ENCODE measurements at regions not wholly inside any gene's neighbourhood (a gene's known extent, or its start where the extent isn't known, plus 50 kb on each side); places are given as distances from the start of the nearest gene placed in this dataset.

DNA sequence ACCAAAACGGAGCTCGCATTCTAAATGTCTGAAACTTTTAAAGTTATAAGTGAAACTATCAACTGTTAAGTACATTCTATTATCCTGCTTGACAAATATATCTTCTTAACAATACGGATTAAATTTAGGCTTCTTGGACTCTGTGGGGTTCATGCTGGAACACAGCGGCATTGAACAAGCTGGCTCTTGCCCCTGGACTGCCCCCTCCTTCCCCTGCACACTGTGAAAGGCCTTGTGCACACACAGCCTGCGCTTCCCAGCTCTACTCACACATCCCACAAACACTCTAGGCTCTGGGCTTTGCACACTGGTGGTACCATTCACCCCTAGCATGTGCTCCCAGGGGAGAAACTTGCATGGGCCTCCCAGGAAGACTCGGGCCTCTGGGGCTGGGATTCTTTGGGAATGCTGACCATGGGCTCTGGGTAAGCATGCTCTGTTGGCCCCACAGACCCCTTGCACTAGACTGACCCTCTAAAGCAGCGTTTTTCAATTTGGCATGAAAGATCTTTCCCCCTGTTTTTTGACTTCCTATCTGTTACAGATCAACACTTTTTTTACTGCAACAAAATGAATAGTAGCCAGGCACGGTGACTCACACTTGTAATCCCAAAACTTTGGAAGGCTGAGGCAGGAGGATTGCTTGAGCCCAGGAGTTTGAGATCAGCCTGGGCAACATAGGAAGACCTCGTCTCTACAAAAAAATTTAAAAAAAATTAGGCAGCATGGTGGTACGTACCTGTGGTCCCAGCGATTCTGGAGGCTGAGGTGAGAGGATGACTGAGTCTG, 96.2 kb upstream of the CPM start:
- Histone ChIP-seq H3K27me3 (ENCODE audit: insufficient read depth, low read length) (no peaks in the 10 kb centered on the region), H3K4me1 (ENCODE audit: insufficient read depth, low read length) (no peaks in the 10 kb centered on the region), H3K9me3 (ENCODE audit: insufficient read depth, low read depth, low read length) (no peaks in the 10 kb centered on the region), H3K4me3 (ENCODE audit: low read length) (no peak overlapping the region), H3K27ac (ENCODE audit: low read depth, low read length) (no peak overlapping the region), H3K9ac (ENCODE audit: low read depth, low read length) (no peak overlapping the region), H3K36me3 (ENCODE audit: insufficient read depth, low read length) (no peaks in the 10 kb centered on the region)
- 92% methylated on average over 11 of the region's 11 CpGs for WGBS

GRCh38 chr12:69030321-69030720, 97.3 kb upstream of the CPM start:
- H3K4me1 ChIP-seq (ENCODE audit: insufficient read depth, low read length), result no peaks in the 10 kb centered on the region
- H3K36me3 ChIP-seq (ENCODE audit: insufficient read depth, low read length), result no peaks in the 10 kb centered on the region
- no peak overlapping the region for H3K27ac ChIP-seq (ENCODE audit: low read depth, low read length)
- no peak overlapping the region for H3K4me3 ChIP-seq (ENCODE audit: low read length)
- H3K9ac ChIP-seq (ENCODE audit: low read depth, low read length), result no peak overlapping the region
- no peaks in the 10 kb centered on the region for H3K9me3 ChIP-seq (ENCODE audit: insufficient read depth, low read depth, low read length)
- WGBS, result 97% methylated on average over 2 of the region's 2 CpGs
- H3K27me3 ChIP-seq (ENCODE audit: insufficient read depth, low read length), result no peaks in the 10 kb centered on the region

DNA sequence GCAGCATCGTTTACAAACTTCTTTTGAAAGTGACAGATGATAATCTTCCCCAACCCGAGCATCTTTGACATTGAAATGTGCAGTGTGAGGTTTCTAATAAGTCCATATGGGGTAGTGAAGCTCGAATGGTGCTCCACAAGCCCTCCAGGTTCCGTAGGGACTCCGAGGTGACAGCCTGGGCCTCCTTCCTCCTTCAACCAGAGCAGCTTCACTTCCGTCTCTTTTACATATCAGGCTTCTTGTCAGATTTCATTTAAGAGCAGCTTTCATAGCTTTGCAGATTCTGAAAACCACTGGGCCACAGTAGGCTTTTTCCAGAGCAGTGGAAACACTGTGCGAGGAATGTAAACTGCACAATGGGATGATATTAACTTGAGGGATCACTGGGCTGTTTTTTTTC, 103.6 kb upstream of the CPM start:
- WGBS, result 92% methylated on average over 7 of the region's 7 CpGs

GRCh38 chr12:69036999-69037398, 104.0 kb upstream of the CPM start:
- Histone ChIP-seq H3K9ac (ENCODE audit: low read depth, low read length) (no peak overlapping the region), H3K27ac (ENCODE audit: low read depth, low read length) (no peak overlapping the region), H3K4me1 (ENCODE audit: insufficient read depth, low read length) (no peaks in the 10 kb centered on the region), H3K27me3 (ENCODE audit: insufficient read depth, low read length) (no peaks in the 10 kb centered on the region), H3K4me3 (ENCODE audit: low read length) (no peak overlapping the region), H3K36me3 (ENCODE audit: insufficient read depth, low read length) (no peaks in the 10 kb centered on the region), H3K9me3 (ENCODE audit: insufficient read depth, low read depth, low read length) (no peaks in the 10 kb centered on the region)
- WGBS, result 93% methylated on average over 4 of the region's 4 CpGs

More for the DNA sequence above, 103.6 kb upstream of the CPM start:
- Histone ChIP-seq H3K9me3 (ENCODE audit: insufficient read depth, low read depth, low read length) (no peaks in the 10 kb centered on the region), H3K36me3 (ENCODE audit: insufficient read depth, low read length) (no peaks in the 10 kb centered on the region), H3K27ac (ENCODE audit: low read depth, low read length) (no peak overlapping the region), H3K9ac (ENCODE audit: low read depth, low read length) (no peak overlapping the region), H3K27me3 (ENCODE audit: insufficient read depth, low read length) (no peaks in the 10 kb centered on the region), H3K4me3 (ENCODE audit: low read length) (no peak overlapping the region), H3K4me1 (ENCODE audit: insufficient read depth, low read length) (no peaks in the 10 kb centered on the region)

- Histone ChIP-seq H3K4me1 (ENCODE audit: insufficient read depth, low read length) (peaks cover 3% of the 10 kb centered on the region; the same call in 1 of the 2 replicates), H3K36me3 (ENCODE audit: insufficient read depth, low read length) (no peaks in the 10 kb centered on the region), H3K9ac (ENCODE audit: low read depth, low read length) (no peak overlapping the region), H3K9me3 (ENCODE audit: insufficient read depth, low read depth, low read length) (no peaks in the 10 kb centered on the region), H3K4me3 (ENCODE audit: low read length) (no peak overlapping the region), H3K27ac (ENCODE audit: low read depth, low read length) (no peak overlapping the region), H3K27me3 (ENCODE audit: insufficient read depth, low read length) (no peaks in the 10 kb centered on the region)
- 98% methylated on average over 2 of the region's 2 CpGs for WGBS
Measured at GRCh38 chr12:69039911-69040310, 106.9 kb upstream of the CPM start.

DNA sequence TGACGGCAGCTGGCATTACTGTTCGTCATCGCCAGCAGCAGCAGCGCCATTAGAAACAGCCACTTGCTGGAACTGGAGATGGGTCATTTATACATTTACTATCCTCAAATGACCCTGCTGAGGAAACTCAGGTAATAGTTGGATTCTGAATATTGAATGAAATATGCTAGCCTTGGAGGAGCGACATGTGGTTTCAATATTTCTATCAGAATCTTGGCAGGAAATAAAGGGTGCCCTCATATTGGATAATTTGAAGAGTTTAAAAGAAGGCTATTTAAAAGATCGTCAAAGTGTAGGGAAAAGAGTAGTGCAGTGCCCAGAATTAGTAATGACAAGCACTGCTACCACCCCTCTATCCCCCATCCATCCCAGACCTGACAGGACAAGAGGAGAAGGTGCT, 109.6 kb upstream of the CPM start:
- 93% methylated on average over 6 of the region's 6 CpGs for WGBS
- no peak overlapping the region for H3K27ac ChIP-seq (ENCODE audit: low read depth, low read length)
- H3K9me3 ChIP-seq (ENCODE audit: insufficient read depth, low read depth, low read length), result no peaks in the 10 kb centered on the region
- H3K4me3 ChIP-seq (ENCODE audit: low read length), result no peak overlapping the region
- peaks cover 10% of the 10 kb centered on the region; the same call in 1 of the 2 replicates for H3K4me1 ChIP-seq (ENCODE audit: insufficient read depth, low read length)
- H3K27me3 ChIP-seq (ENCODE audit: insufficient read depth, low read length), result no peaks in the 10 kb centered on the region
- no peak overlapping the region for H3K9ac ChIP-seq (ENCODE audit: low read depth, low read length)
- no peaks in the 10 kb centered on the region for H3K36me3 ChIP-seq (ENCODE audit: insufficient read depth, low read length)

DNA sequence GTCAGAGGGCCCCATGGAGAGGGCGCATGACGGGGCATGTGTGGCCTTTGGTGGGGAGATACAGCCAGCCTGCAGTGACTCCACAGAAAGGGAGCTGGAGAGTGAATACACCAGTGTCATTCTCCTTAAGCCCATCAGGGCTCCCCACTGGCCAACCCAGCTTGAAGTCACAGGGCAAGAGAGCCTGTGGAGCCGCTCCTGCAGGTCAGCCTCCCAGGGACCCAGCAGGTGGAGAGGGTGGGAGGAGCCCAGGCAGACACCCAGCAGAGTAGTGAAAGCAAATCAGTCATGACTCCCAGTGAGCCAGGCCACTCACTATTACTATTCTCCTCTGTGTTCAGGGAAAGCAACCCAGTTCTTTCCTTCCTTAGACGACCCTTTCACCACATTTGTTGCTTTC, 110.0 kb upstream of the CPM start:
- Histone ChIP-seq H3K4me1 (ENCODE audit: insufficient read depth, low read length) (peaks cover 10% of the 10 kb centered on the region; the same call in 1 of the 2 replicates), H3K27me3 (ENCODE audit: insufficient read depth, low read length) (no peaks in the 10 kb centered on the region), H3K27ac (ENCODE audit: low read depth, low read length) (no peak overlapping the region), H3K4me3 (ENCODE audit: low read length) (no peak overlapping the region), H3K36me3 (ENCODE audit: insufficient read depth, low read length) (no peaks in the 10 kb centered on the region), H3K9me3 (ENCODE audit: insufficient read depth, low read depth, low read length) (no peaks in the 10 kb centered on the region), H3K9ac (ENCODE audit: low read depth, low read length) (no peak overlapping the region)
- 50% methylated on average over 4 of the region's 4 CpGs for WGBS

GRCh38 chr12:69044887-69045286, 111.9 kb upstream of the CPM start:
- Histone ChIP-seq H3K27me3 (ENCODE audit: insufficient read depth, low read length) (no peaks in the 10 kb centered on the region), H3K36me3 (ENCODE audit: insufficient read depth, low read length) (no peaks in the 10 kb centered on the region), H3K9me3 (ENCODE audit: insufficient read depth, low read depth, low read length) (no peaks in the 10 kb centered on the region), H3K4me1 (ENCODE audit: insufficient read depth, low read length) (peaks cover 10% of the 10 kb centered on the region; the same call in 1 of the 2 replicates), H3K27ac (ENCODE audit: low read depth, low read length) (no peak overlapping the region), H3K9ac (ENCODE audit: low read depth, low read length) (no peak overlapping the region), H3K4me3 (ENCODE audit: low read length) (no peak overlapping the region)
- 62% methylated on average over 2 of the region's 2 CpGs for WGBS

DNA sequence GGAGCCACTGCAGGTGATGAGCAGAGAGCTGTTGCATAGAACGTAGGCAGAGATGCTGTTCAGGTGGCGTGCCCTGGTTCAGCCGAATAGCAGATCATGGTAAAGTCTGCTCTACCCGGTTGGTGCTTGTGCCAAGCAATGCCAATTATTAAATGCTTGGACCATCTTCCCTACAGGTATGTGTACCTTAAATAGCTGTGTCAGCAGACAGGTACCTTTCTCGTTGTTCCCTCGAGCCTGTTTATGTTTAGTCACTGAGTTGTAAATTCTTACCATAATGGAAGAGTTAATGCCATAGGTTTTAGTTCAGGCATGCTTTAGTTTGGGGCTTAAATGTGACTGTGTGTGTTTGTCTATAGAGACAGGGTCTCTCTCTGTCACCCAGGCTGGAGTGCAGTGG, 112.5 kb upstream of the CPM start:
- Histone ChIP-seq H3K9me3 (ENCODE audit: insufficient read depth, low read depth, low read length) (no peaks in the 10 kb centered on the region), H3K4me1 (ENCODE audit: insufficient read depth, low read length) (peaks cover 10% of the 10 kb centered on the region; the same call in 1 of the 2 replicates), H3K4me3 (ENCODE audit: low read length) (no peak overlapping the region), H3K9ac (ENCODE audit: low read depth, low read length) (no peak overlapping the region), H3K27ac (ENCODE audit: low read depth, low read length) (no peak overlapping the region), H3K27me3 (ENCODE audit: insufficient read depth, low read length) (no peaks in the 10 kb centered on the region), H3K36me3 (ENCODE audit: insufficient read depth, low read length) (no peaks in the 10 kb centered on the region)
- WGBS, result 95% methylated on average over 6 of the region's 6 CpGs

GRCh38 chr12:69046363-69046762, 113.4 kb upstream of the CPM start:
- Histone ChIP-seq H3K36me3 (ENCODE audit: insufficient read depth, low read length) (no peaks in the 10 kb centered on the region), H3K27me3 (ENCODE audit: insufficient read depth, low read length) (no peaks in the 10 kb centered on the region), H3K9me3 (ENCODE audit: insufficient read depth, low read depth, low read length) (0 out of 2 replicates have a peak, but pooled peaks cover 2% of the 10 kb centered on the region), H3K4me3 (ENCODE audit: low read length) (no peak overlapping the region), H3K4me1 (ENCODE audit: insufficient read depth, low read length) (peaks cover 10% of the 10 kb centered on the region; the same call in 1 of the 2 replicates), H3K9ac (ENCODE audit: low read depth, low read length) (no peak overlapping the region), H3K27ac (ENCODE audit: low read depth, low read length) (no peak overlapping the region)
- WGBS, result 92% methylated on average over 2 of the region's 2 CpGs

DNA sequence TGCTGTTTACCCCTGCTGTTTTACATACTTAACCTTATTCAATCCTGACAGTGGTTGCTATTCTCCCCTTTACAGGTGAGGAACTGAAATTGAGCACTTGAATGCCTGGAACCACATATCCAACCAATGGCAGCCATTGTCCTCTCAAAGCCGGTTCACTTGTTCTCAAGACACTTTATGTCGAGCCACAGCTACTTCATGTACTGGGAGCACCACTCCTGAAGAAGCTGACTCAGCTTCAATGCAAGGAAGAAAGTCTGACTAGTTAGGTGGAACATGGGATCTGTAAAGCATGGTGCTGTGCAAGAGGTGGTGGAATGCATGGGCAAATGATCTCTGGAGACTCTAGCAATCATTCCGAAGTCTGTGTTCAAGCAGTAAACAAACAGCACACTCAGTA, 113.9 kb upstream of the CPM start:
- Histone ChIP-seq H3K4me1 (ENCODE audit: insufficient read depth, low read length) (peaks cover 10% of the 10 kb centered on the region; the same call in 1 of the 2 replicates), H3K9ac (ENCODE audit: low read depth, low read length) (no peak overlapping the region)
- 86% methylated on average over 2 of the region's 3 CpGs for WGBS

More for the DNA sequence above, 113.9 kb upstream of the CPM start:
- no peaks in the 10 kb centered on the region for H3K36me3 ChIP-seq (ENCODE audit: insufficient read depth, low read length)
- H3K9me3 ChIP-seq (ENCODE audit: insufficient read depth, low read depth, low read length), result 0 out of 2 replicates have a peak, but pooled peaks cover 3% of the 10 kb centered on the region
- no peak overlapping the region for H3K4me3 ChIP-seq (ENCODE audit: low read length)
- H3K27ac ChIP-seq (ENCODE audit: low read depth, low read length), result no peak overlapping the region
- no peaks in the 10 kb centered on the region for H3K27me3 ChIP-seq (ENCODE audit: insufficient read depth, low read length)

Data from HUES64 (cell line).